Stimulated activated CD4-positive, alpha-beta T cell treated with anti-CD3 and anti-CD28 coated beads, Interleukin-1b, Interleukin-23, amount 100 ng/mL, for 24 hours (primary cell): ENCODE measurements at regions not wholly inside any gene's neighbourhood (a gene's known extent, or its start where the extent isn't known, plus 50 kb on each side); places are given as distances from the start of the nearest gene placed in this dataset.

Source experiments
- DNase-seq, 4 experiments: peaks; one replicate each; pipeline ENCODE4 v3.0.0-alpha.2; 2020; ENCODE audit warnings: low read depth in 4 of 4, low spot score in 1 of 4

- no peak for DNase-seq
These were observed 196.4 kb downstream of the SIM1 start for GRCh38 chr6:100268326-100268725.

- no peak for DNase-seq
These were observed 197.0 kb downstream of the SIM1 start for GRCh38 chr6:100267721-100268123.

GRCh38 chr6:100266494-100267401 is 198.0 kb downstream of the SIM1 start:
- no peak for DNase-seq

- no peak for DNase-seq
These were observed 202.6 kb downstream of the SIM1 start for GRCh38 chr6:100262086-100262485.

GRCh38 chr6:100261486-100261885 is 203.2 kb downstream of the SIM1 start:
- DNase-seq, result no peak

- no peak for DNase-seq
These were observed 204.1 kb downstream of the SIM1 start for GRCh38 chr6:100260584-100260983.

GRCh38 chr6:100259865-100260264 is 204.9 kb downstream of the SIM1 start:
- DNase-seq, result no peak

- DNase-seq, result no peak
These were observed 206.0 kb downstream of the SIM1 start for GRCh38 chr6:100258752-100259151.

- no peak for DNase-seq
These were observed 206.8 kb downstream of the SIM1 start for GRCh38 chr6:100257793-100258395.

GRCh38 chr6:100255701-100256100 is 209.0 kb downstream of the SIM1 start:
- no peak for DNase-seq

- DNase-seq, result no peak
These were observed 217.6 kb downstream of the SIM1 start for GRCh38 chr6:100247123-100247522.

- no peak for DNase-seq
These were observed 218.5 kb downstream of the SIM1 start for GRCh38 chr6:100246206-100246605.

- no peak for DNase-seq
These were observed 223.9 kb downstream of the SIM1 start for GRCh38 chr6:100240798-100241197.

- no peak for DNase-seq
These were observed 226.9 kb downstream of the SIM1 start for GRCh38 chr6:100237821-100238220.

- DNase-seq, result no peak
These were observed 228.3 kb downstream of the SIM1 start for GRCh38 chr6:100236389-100236788.

GRCh38 chr6:100235631-100236030 is 229.1 kb downstream of the SIM1 start:
- DNase-seq, result no peak

GRCh38 chr6:100234625-100235024 is 230.1 kb downstream of the SIM1 start:
- DNase-seq, result no peak

- DNase-seq, result no peak
These were observed 231.7 kb downstream of the SIM1 start for GRCh38 chr6:100232781-100233573.

- no peak for DNase-seq
These were observed 233.8 kb downstream of the SIM1 start for GRCh38 chr6:100230953-100231316.

- no peak for DNase-seq
These were observed 234.4 kb downstream of the SIM1 start for GRCh38 chr6:100230115-100230952.

GRCh38 chr6:100229512-100229911 is 235.2 kb downstream of the SIM1 start:
- no peak for DNase-seq
